GM23248 (cell line): ENCODE measurements at regions not wholly inside any gene's neighbourhood (a gene's known extent, or its start where the extent isn't known, plus 50 kb on each side); places are given as distances from the start of the nearest gene placed in this dataset.

Experiments used
- DNase-seq: peaks from one replicate; pipeline ENCODE4 v3.0.0-alpha.2; 2015
- H2AFZ ChIP-seq: fragments of 200-600 bp; sonication (generic); 2 replicates; pipeline ENCODE4 v1.6.1; 2016; ENCODE audit warnings: antibody characterized with exemption
- H3F3A ChIP-seq: fragments of 200-600 bp; sonication (generic); 2 replicates; pipeline ENCODE4 v1.6.1; 2016; ENCODE audit warnings: mild to moderate bottlenecking, antibody characterized with exemption, mixed run types; ENCODE audit not compliant: insufficient read depth
- H3K27ac ChIP-seq: fragments of 200-600 bp; sonication (generic); 2 replicates; pipeline ENCODE4 v1.5.1; 2016; ENCODE audit warnings: mild to moderate bottlenecking
- H3K27me3 ChIP-seq: fragments of 200-600 bp; sonication (generic); replicated peaks from 2 replicates; pipeline ENCODE4 v1.6.1; 2016; ENCODE audit warnings: mild to moderate bottlenecking; ENCODE audit not compliant: insufficient read depth
- H3K36me3 ChIP-seq: fragments of 200-600 bp; sonication (generic); 2 replicates; pipeline ENCODE4 v1.6.1; 2016; ENCODE audit warnings: low read depth, mild to moderate bottlenecking
- H3K4me1 ChIP-seq: fragments of 200-600 bp; sonication (generic); 2 replicates; pipeline ENCODE4 v1.6.1; 2016; ENCODE audit warnings: mild to moderate bottlenecking; ENCODE audit not compliant: insufficient read depth
- H3K4me2 ChIP-seq: fragments of 200-600 bp; sonication (generic); one replicate; pipeline ENCODE4 v1.6.1; 2016; ENCODE audit warnings: mild to moderate bottlenecking; ENCODE audit not compliant: unreplicated experiment
- H3K4me3 ChIP-seq: fragments of 200-600 bp; sonication (generic); 2 replicates; pipeline ENCODE4 v1.5.1; 2016; ENCODE audit warnings: mild to moderate bottlenecking
- H3K79me2 ChIP-seq: fragments of 200-600 bp; sonication (generic); 2 replicates; pipeline ENCODE4 v1.6.1; 2016; ENCODE audit warnings: mild to moderate bottlenecking; ENCODE audit not compliant: insufficient read depth
- H3K9ac ChIP-seq: fragments of 200-600 bp; sonication (generic); 2 replicates; pipeline ENCODE4 v1.6.1; 2016; ENCODE audit warnings: mild to moderate bottlenecking
- H3K9me2 ChIP-seq: fragments of 200-600 bp; sonication (generic); 2 replicates; pipeline ENCODE4 v1.6.1; 2016; ENCODE audit warnings: mixed run types, mild to moderate bottlenecking, moderate library complexity; ENCODE audit not compliant: insufficient read depth
- H3K9me3 ChIP-seq: fragments of 200-600 bp; sonication (generic); one replicate; pipeline ENCODE4 v1.6.1; 2017; ENCODE audit warnings: low read depth
- H4K20me1 ChIP-seq: fragments of 200-600 bp; sonication (generic); 2 replicates; pipeline ENCODE4 v1.6.0; 2016; ENCODE audit not compliant: insufficient read depth
- EZH2 ChIP-seq: fragments of 200-600 bp; sonication (generic); IDR thresholded peaks from 2 replicates; pipeline ENCODE4 v1.6.1; 2018; ENCODE audit warnings: antibody characterized with exemption, mild to moderate bottlenecking; ENCODE audit not compliant: insufficient read depth, poor library complexity, severe bottlenecking
- EZH2phosphoT487 ChIP-seq: fragments of 200-600 bp; sonication (generic); IDR thresholded peaks from 2 replicates; pipeline ENCODE4 v1.6.1; 2018; ENCODE audit warnings: antibody characterized with exemption, moderate library complexity, mild to moderate bottlenecking, low read depth; ENCODE audit not compliant: insufficient read depth
- WGBS, 2 experiments: methylation state at CpG; one replicate each; pipeline ENCODE4 v1.1.6; 2015 to 2017; ENCODE audit warnings: low lambda C conversion rate in 2 of 2, low coverage in 1 of 2; ENCODE audit errors: missing lambda C conversion rate in 2 of 2; 5-methylcytosine and 5-hydroxymethylcytosine counted together
- in situ Hi-C: fragments of 300-500 bp; cut with MboI; formaldehyde crosslinking; loops from 2 replicates; pipeline ENCODE4 v1.15.0; 2020

DNA sequence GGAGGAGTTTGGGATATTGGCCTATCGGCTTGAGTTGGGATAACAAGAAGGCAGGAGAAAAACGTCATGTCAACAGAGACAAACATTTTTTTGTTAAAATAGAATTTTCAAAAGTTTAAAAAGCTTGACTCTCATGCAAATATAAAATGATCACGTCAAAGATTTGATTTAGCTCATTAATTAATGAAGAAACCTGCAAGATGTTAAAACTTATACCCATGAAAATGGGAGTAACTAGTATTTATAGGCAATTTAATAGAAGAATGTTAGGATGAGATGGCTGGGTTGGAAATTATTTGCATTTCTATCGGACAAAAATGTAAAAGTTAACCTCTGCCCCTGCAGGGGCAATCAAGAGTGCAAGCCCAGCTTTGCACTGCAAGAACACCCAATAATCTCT is 184.6 kb upstream of the BCOR start:
- Histone ChIP-seq H3K9ac (no peak overlapping the region), H3K27me3 (no peaks in the 10 kb centered on the region), H3K79me2 (no peaks in the 10 kb centered on the region), H3K9me2 (no peaks in the 10 kb centered on the region), H3K27ac (no peak overlapping the region), H3F3A (peaks cover 6% of the 10 kb centered on the region; the same call in 1 of the 2 replicates), H4K20me1 (no peaks in the 10 kb centered on the region), H3K9me3 (no peaks in the 10 kb centered on the region), H3K4me2 (no peak overlapping the region), H3K4me3 (no peak overlapping the region), H2AFZ (no peak overlapping the region), H3K36me3 (no peaks in the 10 kb centered on the region), H3K4me1 (peaks cover 10% of the 10 kb centered on the region)
- WGBS, 2 experiments: 46 to 54% methylated on average over 4 of the region's 4 CpGs
- DNase-seq: no peak
- in situ Hi-C loops: no loop called here
- TF ChIP-seq EZH2: no peak

GRCh38 chrX:40281336-40282005 is 183.7 kb upstream of the BCOR start:
- in situ Hi-C loops: no loop called here
- DNase-seq: no peak

DNA sequence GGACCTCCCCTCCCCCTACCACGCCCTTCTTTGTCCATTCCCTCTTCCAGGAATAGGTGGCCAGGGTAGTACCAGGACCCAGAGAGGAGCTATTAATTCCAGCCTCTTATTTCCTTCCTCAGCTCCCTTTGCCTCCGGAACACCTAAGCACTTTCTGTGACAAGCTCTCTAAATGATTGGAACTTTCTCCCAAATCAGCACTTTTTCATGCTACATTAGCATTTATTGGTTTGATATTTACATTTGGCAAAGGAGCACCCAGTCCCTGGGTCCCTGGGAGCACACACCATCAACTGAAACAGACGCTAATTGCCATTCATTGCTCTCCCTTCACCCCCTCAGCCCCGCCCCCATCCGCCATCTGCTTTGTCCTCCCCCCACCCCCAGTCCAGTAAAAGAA is 182.0 kb upstream of the BCOR start:
- no peaks in the 10 kb centered on the region for H3K79me2 ChIP-seq
- no peaks in the 10 kb centered on the region for H3K27me3 ChIP-seq
- H4K20me1 ChIP-seq: no peaks in the 10 kb centered on the region
- H3K4me1 ChIP-seq: peaks cover 10% of the 10 kb centered on the region
- no peaks in the 10 kb centered on the region for H3K36me3 ChIP-seq
- in situ Hi-C loops: no loop called here
- no peak overlapping the region for H3K9ac ChIP-seq
- no peak overlapping the region for H3K4me2 ChIP-seq
- no peak overlapping the region for H3K27ac ChIP-seq
- peaks cover 6% of the 10 kb centered on the region; the same call in 1 of the 2 replicates for H3F3A ChIP-seq
- TF ChIP-seq EZH2: no peak
- TF ChIP-seq EZH2phosphoT487: no peak
- H3K9me3 ChIP-seq: no peaks in the 10 kb centered on the region
- H3K4me3 ChIP-seq: no peak overlapping the region
- DNase-seq: no peak
- no peak overlapping the region for H2AFZ ChIP-seq
- 84 to 89% methylated on average over 2 to 5 of the region's 5 CpGs for WGBS, 2 experiments
- H3K9me2 ChIP-seq: no peaks in the 10 kb centered on the region

More at GRCh38 chrX:40281336-40282005, 183.7 kb upstream of the BCOR start:
- H3K4me3 ChIP-seq: no peak overlapping the region
- H2AFZ ChIP-seq: no peak overlapping the region
- H3K36me3 ChIP-seq: no peaks in the 10 kb centered on the region
- no peak overlapping the region for H3K4me2 ChIP-seq
- no peak overlapping the region for H3K9ac ChIP-seq
- peaks cover 6% of the 10 kb centered on the region; the same call in 1 of the 2 replicates for H3F3A ChIP-seq
- H3K4me1 ChIP-seq: peaks cover 10% of the 10 kb centered on the region
- H3K27me3 ChIP-seq: no peaks in the 10 kb centered on the region
- no peak overlapping the region for H3K27ac ChIP-seq
- WGBS, 2 experiments: 78 to 86% methylated on average over 4 of the region's 4 CpGs
- H3K79me2 ChIP-seq: no peaks in the 10 kb centered on the region
- no peaks in the 10 kb centered on the region for H3K9me2 ChIP-seq
- no peaks in the 10 kb centered on the region for H4K20me1 ChIP-seq
- TF ChIP-seq EZH2phosphoT487 (no peak), EZH2 (no peak)
- no peaks in the 10 kb centered on the region for H3K9me3 ChIP-seq

GRCh38 chrX:40279091-40279430 is 181.3 kb upstream of the BCOR start:
- no peak for TF ChIP-seq EZH2
- TF ChIP-seq EZH2phosphoT487: no peak
- Histone ChIP-seq H4K20me1 (no peaks in the 10 kb centered on the region), H3K27ac (no peak overlapping the region), H3K9ac (no peak overlapping the region), H3K4me2 (no peak overlapping the region), H3K4me1 (peaks cover 10% of the 10 kb centered on the region), H3K36me3 (no peaks in the 10 kb centered on the region), H3K9me3 (no peaks in the 10 kb centered on the region), H2AFZ (no peak overlapping the region), H3K27me3 (no peaks in the 10 kb centered on the region), H3K4me3 (no peak overlapping the region), H3K79me2 (no peaks in the 10 kb centered on the region), H3K9me2 (no peaks in the 10 kb centered on the region), H3F3A (peaks cover 6% of the 10 kb centered on the region; the same call in 1 of the 2 replicates)
- no peak for DNase-seq
- in situ Hi-C loops: no loop called here
- WGBS, 2 experiments: 69 to 85% methylated on average over 2 to 3 of the region's 3 CpGs
